K562 (cell line): ENCODE measurements at regions not wholly inside any gene's neighbourhood (a gene's known extent, or its start where the extent isn't known, plus 50 kb on each side); places are given as distances from the start of the nearest gene placed in this dataset.
A peak's percentile ranks its signal among the peaks of the same experiment; 100 is the strongest.

Source experiments
- ATAC-seq: fragments of 200-7000 bp; cut with Tn5 transposase; 3 replicates; pipeline ENCODE4 v1.9.1; 2020; ENCODE audit warnings: moderate library complexity
- BruUV-seq: library from RNA; stranded (reverse); fragments of 400-500 nt; replicated peaks from 2 replicates; lab custom pipeline; 2021; lab: Mats Ljungman, UMichigan
- CTCF ChIA-PET: fragments of 300-600 bp; formaldehyde crosslinking; extraction: SDS; loops from one replicate; lab custom pipeline; 2021; ENCODE audit warnings: low intra/inter-chr PET ratio; lab: Yijun Ruan, JAX
- POLR2A ChIA-PET: fragments of 300-600, 350-650 bp; sonication (Branson Sonifier 250); formaldehyde crosslinking; extraction: SDS; loops from one replicate; lab custom pipeline; 2021; ENCODE audit warnings: antibody characterized with exemption, inconsistent platforms; lab: Yijun Ruan, JAX
- DNase-seq, 4 experiments: peaks; one replicate each; pipeline versions ENCODE4 v3.0.0 to v3.0.0-alpha.2; 2011 to 2018; ENCODE audit warnings: low spot score in 3 of 4, mixed read lengths in 3 of 4; ENCODE audit errors: extremely low read depth in 1 of 4
- FAIRE-seq: peaks from 2 replicates; lab custom pipeline; 2011; peaks lifted over from hg19 to GRCh38; lab: Jason Lieb, UNC
- H2AFZ ChIP-seq: 2 replicates; pipeline ENCODE4 v1.6.0; 2011; ENCODE audit warnings: low read depth, low read length, control low read depth, inconsistent platforms
- H3K27ac ChIP-seq: fragments of 200-600 bp; 3 replicates; pipeline ENCODE4 v1.8.0; 2011; ENCODE audit warnings: low read depth, mild to moderate bottlenecking, control low read depth, inconsistent platforms, low read length, moderate library complexity, mixed read lengths; ENCODE audit errors: extremely low read depth
- H3K27me3 ChIP-seq, 2 experiments: fragments of 300-600 bp in 1 of 2; 2 replicates in 1 of 2; 3 replicates in 1 of 2; pipeline versions ENCODE4 v1.6.0 to v1.8.0; 2011; ENCODE audit warnings: inconsistent platforms in 2 of 2, low read length in 2 of 2, mild to moderate bottlenecking in 1 of 2, mixed read lengths in 1 of 2, moderate library complexity in 1 of 2; ENCODE audit not compliant: control insufficient read depth in 2 of 2, insufficient read depth in 2 of 2
- H3K36me3 ChIP-seq: fragments of 300-600 bp; 3 replicates; pipeline ENCODE4 v1.8.0; 2011; ENCODE audit warnings: mild to moderate bottlenecking, low read length, inconsistent platforms; ENCODE audit not compliant: control insufficient read depth, insufficient read depth
- H3K4me1 ChIP-seq, 2 experiments: fragments of 200-600 bp in 1 of 2; replicated peaks in 1 of 2; 2 replicates in 1 of 2; 3 replicates in 1 of 2; pipeline versions ENCODE4 v1.5.1 to v1.8.0; 2011; ENCODE audit warnings: inconsistent platforms in 2 of 2, low read length in 2 of 2, mild to moderate bottlenecking in 1 of 2, mixed read lengths in 1 of 2, moderate library complexity in 1 of 2; ENCODE audit not compliant: control insufficient read depth in 2 of 2, insufficient read depth in 2 of 2
- H3K4me2 ChIP-seq: 2 replicates; pipeline ENCODE4 v1.6.1; 2011; ENCODE audit warnings: low read length, control low read depth, inconsistent platforms, mixed read lengths; ENCODE audit not compliant: insufficient read depth
- H3K4me3 ChIP-seq: fragments of 200-600 bp; sonication (generic), shearing (Covaris generic); 2 replicates; pipeline ENCODE4 v1.5.1; 2016; ENCODE audit warnings: control low read depth, inconsistent platforms
- H3K79me2 ChIP-seq: fragments of 200-600 bp; 3 replicates; pipeline ENCODE4 v1.8.0; 2011; ENCODE audit warnings: low read length, inconsistent platforms; ENCODE audit not compliant: control insufficient read depth, insufficient read depth
- H3K9ac ChIP-seq, 2 experiments: 2 replicates each; pipeline versions ENCODE4 v1.6.0 to v1.6.1; 2011; ENCODE audit warnings: low read depth in 2 of 2, low read length in 2 of 2, control low read depth in 1 of 2, inconsistent platforms in 1 of 2, mild to moderate bottlenecking in 1 of 2, mixed read lengths in 1 of 2; ENCODE audit not compliant: insufficient read depth in 1 of 2
- H3K9me1 ChIP-seq: one replicate; pipeline ENCODE4 v1.6.0; 2011; ENCODE audit warnings: inconsistent platforms, mild to moderate bottlenecking, low read length, moderate library complexity; ENCODE audit not compliant: control insufficient read depth, insufficient read depth
- H3K9me3 ChIP-seq: replicated peaks from 2 replicates; pipeline ENCODE4 v1.5.1; 2011; ENCODE audit warnings: low read depth, low read length, inconsistent platforms; ENCODE audit not compliant: control insufficient read depth, insufficient read depth
- H4K20me1 ChIP-seq: replicated peaks from 2 replicates; pipeline ENCODE4 v1.6.1; 2011; ENCODE audit warnings: low read length, inconsistent platforms, mixed read lengths; ENCODE audit not compliant: control insufficient read depth, insufficient read depth
- PHF21A ChIP-seq: fragments of 450-650 bp; IDR thresholded peaks from 2 replicates; pipeline ENCODE4 v1.6.1; 2017; ENCODE audit warnings: low read depth, borderline replicate concordance
- PHF8 ChIP-seq: fragments of 200-600 bp; sonication (generic); IDR thresholded peaks from 2 replicates; pipeline ENCODE4 v1.6.1; 2012; ENCODE audit warnings: mixed run types, mild to moderate bottlenecking, inconsistent platforms, low read length, moderate library complexity, borderline replicate concordance
- TEAD1 ChIP-seq, 2 experiments: fragments of 450-650 bp in 1 of 2; sonication (generic) in 1 of 2; formaldehyde crosslinking; IDR thresholded peaks; 2 replicates each; pipeline versions ENCODE4 v1.4.0 to v1.8.0; 2020 to 2022; ENCODE audit warnings: mild to moderate bottlenecking in 2 of 2, missing genetic modification reagents in 1 of 2
- ZNF324 ChIP-seq: fragments of 250-450 bp; sonication (Bioruptor Pico); IDR thresholded peaks from 2 replicates; pipeline ENCODE4 v1.4.0; 2020; ENCODE audit warnings: mild to moderate bottlenecking
- WGBS: fragments of 100-300 bp; shearing (Covaris generic); methylation state at CpG from one replicate; pipeline ENCODE4 v1.1.6; 2016; ENCODE audit warnings: low coverage, mixed read lengths; ENCODE audit not compliant: insufficient coverage; ENCODE audit errors: missing lambda C conversion rate; 5-methylcytosine and 5-hydroxymethylcytosine counted together
- in situ Hi-C: fragments of 300-500 bp; cut with MboI; formaldehyde crosslinking; loops from 4 replicates; pipeline ENCODE4 v1.15.0; 2018; ENCODE audit warnings: inconsistent platforms, mixed read lengths
- intact Hi-C: fragments of 100-400 bp; cut with micrococcal nuclease; formaldehyde crosslinking; loops from 2 replicates; pipeline ENCODE4 v1.14.2; 2022
- TF ChIP-seq, protein P1 (sequence below): fragments of 250-450 bp; sonication (Bioruptor Pico); IDR thresholded peaks from 2 replicates; pipeline ENCODE4 v1.8.0; 2021; ENCODE audit warnings: moderate library complexity, mild to moderate bottlenecking, inconsistent platforms
- TF ChIP-seq, protein P2 (sequence below), 2 experiments: fragments of 450-650 bp in 1 of 2; sonication (generic) in 1 of 2; formaldehyde crosslinking in 1 of 2; IDR thresholded peaks; 2 replicates each; pipeline versions ENCODE4 v1.7.1 to v1.9.0; 2016 to 2022; ENCODE audit warnings: inconsistent platforms in 1 of 2, mild to moderate bottlenecking in 1 of 2, missing genetic modification reagents in 1 of 2
- TF ChIP-seq, protein P3 (sequence below): fragments of 200-800 bp; sonication (Bioruptor generic); IDR thresholded peaks from 2 replicates; pipeline ENCODE4 v1.6.1; 2017; ENCODE audit warnings: missing genetic modification characterization, missing compliant biosample characterization

- POLR2A ChIA-PET: no interaction called here
- FAIRE-seq (no peak), DNase-seq (no peak)
- Histone ChIP-seq H3K4me1 (no peaks in the 10 kb centered on the region), H3K4me2 (no peak overlapping the region), H3K27me3 (no peaks in the 10 kb centered on the region; a peak in 1 of 5 replicates), H3K9me1 (no peaks in the 10 kb centered on the region), H2AFZ (no peak overlapping the region), H3K36me3 (no peaks in the 10 kb centered on the region), H3K27ac (no peak overlapping the region), H3K79me2 (no peaks in the 10 kb centered on the region), H4K20me1 (no peaks in the 10 kb centered on the region)
- in situ Hi-C loops: no loop called here
- no peak for TF ChIP-seq PHF8
- TF ChIP-seq, protein P1, sequence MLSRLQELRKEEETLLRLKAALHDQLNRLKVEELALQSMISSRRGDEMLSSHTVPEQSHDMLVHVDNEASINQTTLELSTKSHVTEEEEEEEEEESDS (CRISPR knock-in tag): no peak
- TF ChIP-seq PHF21A: no peak
- TF ChIP-seq, protein P2, sequence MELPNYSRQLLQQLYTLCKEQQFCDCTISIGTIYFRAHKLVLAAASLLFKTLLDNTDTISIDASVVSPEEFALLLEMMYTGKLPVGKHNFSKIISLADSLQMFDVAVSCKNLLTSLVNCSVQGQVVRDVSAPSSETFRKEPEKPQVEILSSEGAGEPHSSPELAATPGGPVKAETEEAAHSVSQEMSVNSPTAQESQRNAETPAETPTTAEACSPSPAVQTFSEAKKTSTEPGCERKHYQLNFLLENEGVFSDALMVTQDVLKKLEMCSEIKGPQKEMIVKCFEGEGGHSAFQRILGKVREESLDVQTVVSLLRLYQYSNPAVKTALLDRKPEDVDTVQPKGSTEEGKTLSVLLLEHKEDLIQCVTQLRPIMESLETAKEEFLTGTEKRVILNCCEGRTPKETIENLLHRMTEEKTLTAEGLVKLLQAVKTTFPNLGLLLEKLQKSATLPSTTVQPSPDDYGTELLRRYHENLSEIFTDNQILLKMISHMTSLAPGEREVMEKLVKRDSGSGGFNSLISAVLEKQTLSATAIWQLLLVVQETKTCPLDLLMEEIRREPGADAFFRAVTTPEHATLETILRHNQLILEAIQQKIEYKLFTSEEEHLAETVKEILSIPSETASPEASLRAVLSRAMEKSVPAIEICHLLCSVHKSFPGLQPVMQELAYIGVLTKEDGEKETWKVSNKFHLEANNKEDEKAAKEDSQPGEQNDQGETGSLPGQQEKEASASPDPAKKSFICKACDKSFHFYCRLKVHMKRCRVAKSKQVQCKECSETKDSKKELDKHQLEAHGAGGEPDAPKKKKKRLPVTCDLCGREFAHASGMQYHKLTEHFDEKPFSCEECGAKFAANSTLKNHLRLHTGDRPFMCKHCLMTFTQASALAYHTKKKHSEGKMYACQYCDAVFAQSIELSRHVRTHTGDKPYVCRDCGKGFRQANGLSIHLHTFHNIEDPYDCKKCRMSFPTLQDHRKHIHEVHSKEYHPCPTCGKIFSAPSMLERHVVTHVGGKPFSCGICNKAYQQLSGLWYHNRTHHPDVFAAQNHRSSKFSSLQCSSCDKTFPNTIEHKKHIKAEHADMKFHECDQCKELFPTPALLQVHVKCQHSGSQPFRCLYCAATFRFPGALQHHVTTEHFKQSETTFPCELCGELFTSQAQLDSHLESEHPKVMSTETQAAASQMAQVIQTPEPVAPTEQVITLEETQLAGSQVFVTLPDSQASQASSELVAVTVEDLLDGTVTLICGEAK (IDR thresholded peaks at IDR 0.05): 0 out of 2 replicates have a peak, but pooled peaks have one; percentile 47
- TF ChIP-seq, protein P2 (CRISPR knock-in tag; IDR thresholded peaks at IDR 0.05): no peak
- TF ChIP-seq TEAD1 (CRISPR knock-in tag; IDR thresholded peaks at IDR 0.05): no peak
- TF ChIP-seq, protein P3, sequence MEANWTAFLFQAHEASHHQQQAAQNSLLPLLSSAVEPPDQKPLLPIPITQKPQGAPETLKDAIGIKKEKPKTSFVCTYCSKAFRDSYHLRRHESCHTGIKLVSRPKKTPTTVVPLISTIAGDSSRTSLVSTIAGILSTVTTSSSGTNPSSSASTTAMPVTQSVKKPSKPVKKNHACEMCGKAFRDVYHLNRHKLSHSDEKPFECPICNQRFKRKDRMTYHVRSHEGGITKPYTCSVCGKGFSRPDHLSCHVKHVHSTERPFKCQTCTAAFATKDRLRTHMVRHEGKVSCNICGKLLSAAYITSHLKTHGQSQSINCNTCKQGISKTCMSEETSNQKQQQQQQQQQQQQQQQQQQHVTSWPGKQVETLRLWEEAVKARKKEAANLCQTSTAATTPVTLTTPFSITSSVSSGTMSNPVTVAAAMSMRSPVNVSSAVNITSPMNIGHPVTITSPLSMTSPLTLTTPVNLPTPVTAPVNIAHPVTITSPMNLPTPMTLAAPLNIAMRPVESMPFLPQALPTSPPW (CRISPR knock-in tag): no peak
- TF ChIP-seq ZNF324 (CRISPR knock-in tag): no peak
- TF ChIP-seq, all 486 proteins: peak for 1
- no peaks in the 10 kb centered on the region for H3K9me3 ChIP-seq
- no TSS peak for BruUV-seq
- ATAC-seq: no peak
- no peak overlapping the region for H3K4me3 ChIP-seq
- CTCF ChIA-PET: no interaction called here
- H3K9ac ChIP-seq: no peak overlapping the region
- WGBS: 0% methylated on average over 2 of the region's 2 CpGs
- intact Hi-C loops: no loop called here
These were observed 648.4 kb downstream of the PTPRU start for GRCh38 chr1:29884740-29885139.
